HuH-7 (cell line): ENCODE measurements at regions not wholly inside any gene's neighbourhood (a gene's known extent, or its start where the extent isn't known, plus 50 kb on each side); places are given as distances from the start of the nearest gene placed in this dataset.

Source experiments
- DNase-seq: peaks from one replicate; pipeline ENCODE4 v3.0.0; 2011; ENCODE audit warnings: low spot score

DNA sequence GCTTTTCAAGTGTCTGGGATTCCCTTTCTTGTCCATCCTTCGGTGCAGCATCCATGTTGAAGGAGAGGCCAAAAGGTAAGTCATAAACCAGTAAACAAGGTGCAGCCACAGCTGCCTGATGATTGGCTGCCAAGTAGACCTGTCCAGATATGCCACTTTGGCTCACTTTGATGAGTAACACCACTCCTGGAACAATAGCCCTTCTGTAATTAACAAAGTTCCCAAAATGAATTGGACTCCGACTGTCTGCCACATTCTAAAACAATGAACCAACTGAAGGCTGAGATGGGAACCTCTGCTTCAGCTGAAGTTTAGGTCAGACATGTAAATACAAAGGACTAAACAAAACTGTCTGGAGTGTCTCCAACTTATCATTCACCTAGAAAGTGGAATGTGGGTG is 82.2 kb upstream of the LGALSL start:
- DNase-seq, result no peak

DNA sequence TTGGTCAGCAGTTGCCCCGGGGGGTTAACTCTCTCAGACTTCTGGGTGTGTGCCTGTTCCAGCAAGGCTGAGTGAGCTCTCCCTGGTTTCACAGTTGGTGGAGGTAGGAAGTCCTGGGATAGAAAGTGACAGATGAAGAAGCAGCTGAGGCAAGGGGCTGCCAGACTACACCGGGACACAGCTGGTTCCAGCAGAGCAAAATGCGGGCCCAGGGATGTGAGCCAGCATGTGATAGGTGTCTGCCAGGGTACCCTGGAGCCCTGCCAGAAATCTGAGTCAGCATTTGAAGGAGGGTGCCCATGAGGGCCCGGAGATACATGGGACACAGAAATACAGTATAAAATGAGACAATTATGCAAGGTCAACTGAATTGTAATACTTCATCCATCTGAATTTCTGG is 79.3 kb upstream of the LGALSL start:
- no peak for DNase-seq

DNA sequence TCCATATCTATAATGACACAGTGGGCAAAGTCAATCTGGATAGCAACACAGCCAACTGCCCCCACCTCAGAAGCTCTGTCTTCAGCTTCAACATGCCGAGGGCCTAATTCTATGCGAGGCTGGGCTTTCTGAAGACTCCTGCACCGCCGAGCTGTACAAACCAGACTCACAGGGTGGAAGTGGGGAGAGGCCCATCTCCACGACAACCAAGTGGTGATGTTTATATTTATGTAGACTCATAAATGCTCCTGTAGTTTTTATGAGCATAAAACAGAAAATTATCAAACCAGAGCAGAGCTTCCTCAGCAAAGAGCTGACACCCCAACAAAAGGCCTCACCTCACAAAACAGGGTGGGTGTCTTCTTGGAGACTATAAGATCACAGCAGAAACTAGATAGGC is 77.0 kb upstream of the LGALSL start:
- DNase-seq, result no peak

DNA sequence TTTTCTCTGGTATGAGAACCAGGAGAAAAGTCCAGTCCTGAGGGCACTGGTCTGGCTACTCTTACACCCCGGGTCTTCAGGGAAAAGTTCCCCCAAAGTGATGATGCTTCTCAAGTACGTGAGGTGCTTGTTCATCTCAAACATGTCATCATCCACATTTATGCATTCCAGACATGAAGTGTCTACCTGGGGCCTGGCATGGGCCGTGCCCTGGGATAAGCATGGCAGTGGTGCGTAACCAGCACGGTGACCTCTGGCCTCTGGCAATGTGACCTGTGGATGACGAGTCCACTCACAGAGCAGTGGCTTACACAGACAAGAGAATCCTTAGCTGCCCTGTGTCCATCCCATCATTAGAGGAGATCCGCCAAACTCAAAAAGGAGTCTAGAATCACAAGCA is 74.8 kb upstream of the LGALSL start:
- no peak for DNase-seq

DNA sequence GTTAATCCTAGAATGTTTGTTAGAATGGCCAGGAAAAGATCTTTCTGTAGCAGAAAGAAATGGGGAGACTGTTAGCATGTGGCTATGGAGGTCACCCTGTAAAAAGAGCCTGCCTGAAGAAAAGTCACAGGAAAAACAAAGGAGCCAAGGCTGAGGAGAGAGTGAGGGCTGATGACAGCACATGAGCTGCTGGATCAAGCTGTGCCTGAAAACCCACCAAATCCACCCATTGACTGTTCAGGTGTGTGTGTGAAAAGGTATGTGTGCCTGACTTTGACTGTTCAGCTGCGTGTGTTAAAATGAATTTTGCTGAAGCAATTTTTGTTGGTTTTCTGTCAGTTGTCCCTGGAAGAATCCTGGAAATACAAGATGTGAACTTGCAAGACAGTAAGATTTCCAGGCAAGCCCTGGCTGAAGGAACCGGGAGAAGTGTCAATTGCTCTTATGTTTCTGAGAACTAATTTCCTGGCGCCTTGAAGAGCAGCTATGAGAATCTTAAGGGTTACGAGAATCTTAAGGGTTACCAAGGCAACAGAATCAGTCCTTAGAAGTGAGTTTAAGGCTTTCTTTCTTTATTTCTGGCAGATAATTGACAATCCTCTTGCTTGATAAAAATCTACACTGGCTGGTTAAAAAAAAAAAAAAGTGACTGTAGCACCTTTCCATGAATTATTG is 73.0 kb upstream of the LGALSL start:
- DNase-seq, result no peak

DNA sequence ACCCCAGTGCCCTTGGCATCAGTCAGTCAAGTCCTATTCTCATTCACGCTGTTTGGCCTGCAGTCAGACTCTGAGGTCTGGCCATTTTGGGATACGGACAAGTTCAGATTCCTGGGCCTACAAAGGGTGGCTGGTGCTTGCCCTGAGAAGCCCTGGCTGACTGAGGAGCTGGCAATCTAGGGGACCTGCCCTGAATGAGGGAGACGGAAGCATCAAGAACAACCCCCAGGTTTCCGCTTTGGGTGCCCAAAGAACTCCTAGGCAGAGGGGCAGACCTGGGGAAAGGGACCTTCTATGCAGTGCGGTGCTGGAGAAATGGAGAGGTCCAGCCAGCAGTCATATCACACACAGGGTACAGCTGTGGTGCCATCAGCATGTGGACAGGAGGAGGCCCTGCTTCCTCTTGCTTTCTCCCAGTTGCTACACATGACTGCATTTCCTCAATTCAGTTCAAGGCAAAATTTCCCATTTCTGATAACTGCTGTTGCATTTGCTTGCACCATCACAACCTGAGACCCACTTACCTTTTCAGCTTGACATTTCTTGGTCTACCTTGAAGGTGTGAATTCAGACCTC is 70.9 kb upstream of the LGALSL start:
- no peak for DNase-seq

DNA sequence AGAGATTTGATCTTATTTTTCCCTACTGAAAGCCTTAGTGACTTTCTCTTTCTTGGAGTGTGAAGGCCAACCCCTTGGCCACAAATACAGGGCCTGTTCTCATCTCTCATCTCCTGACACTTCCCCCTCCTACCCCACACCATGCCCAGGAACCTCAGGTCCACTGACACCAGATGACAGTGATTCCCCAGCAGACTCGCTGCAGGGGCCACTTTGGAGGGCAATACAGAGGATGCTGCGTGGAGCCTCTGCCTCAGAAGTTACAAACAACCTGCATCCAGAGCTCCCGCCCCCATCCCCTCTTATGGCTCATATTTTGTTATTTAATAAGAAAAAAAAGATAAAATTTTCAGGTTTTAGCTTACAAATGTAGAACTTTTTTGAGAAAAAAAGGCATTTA is 70.1 kb upstream of the LGALSL start:
- DNase-seq, result no peak

DNA sequence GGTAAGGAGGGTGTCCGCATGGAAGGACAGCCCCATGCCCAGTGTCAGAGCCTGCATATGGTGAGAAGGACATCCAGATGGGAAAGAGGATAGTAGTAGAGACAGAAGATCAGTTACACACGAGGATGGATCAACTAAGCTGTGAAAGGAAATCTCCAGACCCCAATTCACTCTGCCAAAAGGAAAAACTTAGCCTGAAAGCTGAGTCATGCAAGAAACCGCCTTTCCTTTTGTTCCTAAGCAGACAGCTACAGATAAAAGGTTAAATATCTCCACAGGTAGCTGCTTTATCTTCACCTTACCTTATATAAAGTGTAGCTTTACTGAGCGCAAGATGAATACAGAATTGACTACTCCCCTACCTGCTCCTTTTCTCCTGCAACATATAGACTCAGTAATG is 67.3 kb upstream of the LGALSL start:
- no peak for DNase-seq

DNA sequence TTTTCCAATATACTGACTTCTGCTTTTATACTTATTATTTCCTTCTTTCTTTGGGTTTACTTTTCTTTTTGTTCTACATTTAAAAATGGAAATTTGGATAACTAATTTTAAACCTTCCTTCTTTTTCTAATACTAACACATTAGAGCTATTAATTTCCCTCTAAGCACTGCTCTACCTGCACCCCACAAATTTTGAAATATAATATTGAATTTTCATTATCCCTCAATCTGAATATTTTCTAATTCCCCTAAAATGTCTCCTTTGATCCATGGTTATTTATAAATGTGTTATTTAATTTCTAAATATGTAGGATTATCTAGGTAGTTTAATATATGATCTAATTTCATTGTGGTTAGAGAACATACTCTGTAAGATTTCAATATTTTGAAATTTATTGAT is 63.4 kb upstream of the LGALSL start:
- no peak for DNase-seq

DNA sequence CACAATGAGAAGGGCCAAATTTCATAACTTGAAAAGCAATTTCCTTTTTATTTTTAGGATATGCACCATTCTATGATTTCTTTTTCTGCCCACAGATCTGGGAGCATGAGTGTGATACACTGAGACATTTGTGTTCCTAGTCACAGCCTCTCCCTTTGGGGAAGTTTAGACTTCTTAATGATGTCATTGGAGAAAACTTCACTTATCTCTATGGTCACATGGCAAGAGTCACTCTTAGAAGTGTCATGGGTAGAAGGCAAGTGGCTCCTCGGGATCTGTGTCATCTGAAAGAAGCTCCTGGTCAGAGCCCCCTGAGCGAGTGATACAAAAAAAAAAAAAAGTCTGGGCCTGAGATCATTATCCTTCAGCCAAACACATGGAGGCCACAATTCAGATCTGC is 62.5 kb upstream of the LGALSL start:
- no peak for DNase-seq

DNA sequence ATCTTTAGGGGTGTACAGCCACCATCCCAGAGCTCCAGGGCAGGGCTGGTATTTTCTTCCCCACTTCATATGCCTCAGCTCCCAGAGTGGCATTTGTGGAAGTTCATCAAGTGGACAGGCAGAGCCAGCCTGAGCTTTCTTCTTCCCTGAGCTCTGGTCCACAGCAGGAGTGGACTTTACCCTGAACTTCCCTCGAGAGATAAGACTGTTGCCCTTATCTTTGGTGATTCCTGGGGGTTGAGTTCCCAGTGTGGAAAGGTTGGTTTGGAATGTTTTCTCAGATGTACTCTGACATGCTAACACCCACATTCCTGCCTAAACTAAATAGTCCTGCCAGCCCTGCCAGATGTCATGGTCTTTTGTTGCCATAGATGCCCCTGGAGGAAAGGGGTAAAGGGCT is 62.0 kb upstream of the LGALSL start:
- no peak for DNase-seq

DNA sequence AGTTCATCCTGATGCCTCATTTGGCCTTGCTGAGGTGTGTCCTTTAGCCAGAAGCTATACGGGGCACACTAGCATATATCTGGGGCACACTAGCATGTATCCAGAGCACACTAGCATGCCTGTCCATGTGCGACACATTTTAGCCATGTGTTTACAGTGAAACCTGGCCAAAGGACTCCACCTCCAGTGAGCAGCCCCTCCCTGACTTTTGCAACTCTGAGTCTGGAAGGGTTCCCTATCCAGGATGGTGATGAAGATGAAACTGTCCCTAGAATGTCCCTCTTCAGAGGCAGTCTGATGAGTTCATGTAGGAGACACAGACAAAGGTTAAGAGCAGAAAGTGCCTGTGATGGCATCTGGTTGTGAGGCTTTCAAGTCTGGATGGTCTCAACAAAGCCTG is 61.4 kb upstream of the LGALSL start:
- no peak for DNase-seq

DNA sequence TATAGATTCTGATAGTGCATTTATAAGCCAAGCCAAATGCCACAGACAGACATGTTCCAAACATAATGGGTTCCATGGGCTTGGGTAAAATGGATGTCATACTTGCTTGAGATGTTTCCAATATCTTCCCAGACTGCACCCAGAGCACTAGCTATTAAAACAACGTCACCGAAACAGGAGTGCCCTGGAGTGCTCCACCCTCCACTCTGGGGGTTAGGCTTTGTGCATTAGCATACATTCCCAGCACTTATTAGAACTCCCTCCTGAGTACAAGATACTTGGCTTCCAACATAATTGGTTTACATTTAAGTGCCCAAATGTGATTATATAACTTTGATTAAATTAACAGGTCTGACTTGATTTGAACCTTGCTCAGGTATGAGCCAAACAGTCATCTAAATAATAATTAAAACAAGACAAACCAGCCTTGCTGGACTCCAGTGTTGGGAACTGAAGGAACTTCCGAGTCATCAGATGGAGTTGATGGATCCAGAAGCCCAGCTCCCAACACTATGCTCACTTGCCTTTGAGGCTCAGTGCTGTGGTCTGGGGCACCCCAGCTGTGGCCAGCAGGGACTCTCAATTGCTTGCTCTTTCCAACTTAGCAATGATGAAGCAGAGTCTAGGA is 60.5 kb upstream of the LGALSL start:
- no peak for DNase-seq

DNA sequence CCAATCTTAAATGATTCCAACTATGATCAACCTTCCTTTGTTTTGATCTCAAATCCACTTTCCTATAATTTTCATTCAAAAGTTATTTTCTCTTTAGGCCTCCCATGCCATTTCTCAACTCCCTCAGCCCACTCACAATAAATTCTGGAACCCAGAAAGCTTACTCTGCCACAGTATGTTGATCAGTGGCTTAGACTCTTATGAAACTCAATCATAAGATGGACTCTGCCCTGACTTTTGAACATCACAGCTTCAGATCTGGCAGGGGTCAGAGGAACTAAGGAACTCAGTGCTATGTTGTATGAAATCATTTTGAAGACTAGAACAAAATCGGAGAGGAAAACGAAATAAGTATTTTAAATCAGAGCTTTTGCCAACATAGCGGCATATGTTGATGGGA is 59.8 kb upstream of the LGALSL start:
- no peak for DNase-seq

DNA sequence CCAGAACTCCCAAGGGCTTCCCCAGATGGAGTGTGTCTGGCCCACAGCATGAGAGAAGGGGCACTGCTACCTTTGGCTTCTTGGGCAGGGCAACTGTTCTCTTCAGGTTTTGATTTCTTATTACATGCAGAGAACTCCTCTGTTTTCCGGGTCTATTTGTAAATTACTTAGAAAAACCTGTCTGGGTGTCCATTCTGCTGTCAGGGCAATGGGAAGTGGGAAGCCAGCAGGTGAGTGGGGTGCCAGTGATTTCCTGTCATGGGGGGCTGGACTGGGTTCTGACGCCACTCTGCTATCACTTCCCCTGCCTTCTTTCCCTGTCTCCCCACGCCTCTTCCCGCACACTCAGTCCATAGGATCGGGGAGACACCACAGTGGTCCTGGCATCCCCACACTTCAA is 58.0 kb upstream of the LGALSL start:
- no peak for DNase-seq

DNA sequence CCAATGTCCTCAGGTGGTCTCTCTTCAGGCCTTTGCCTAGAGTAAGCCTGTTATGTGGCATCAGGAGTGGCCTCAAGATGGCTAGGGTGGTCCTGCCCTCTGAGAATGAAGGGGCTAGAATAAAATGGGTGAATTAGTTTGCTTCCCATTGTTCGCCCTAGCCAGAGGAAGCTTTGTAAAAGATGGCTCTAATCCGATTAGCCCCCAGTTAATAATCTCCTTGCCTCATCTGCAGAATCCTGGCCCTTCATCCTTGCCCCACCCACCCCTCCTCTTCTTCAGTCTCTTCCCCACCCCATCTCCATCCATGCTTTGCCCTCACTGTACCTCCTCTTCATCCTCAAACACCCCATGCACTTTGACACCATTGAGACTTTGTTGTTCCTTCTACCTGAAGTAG is 57.4 kb upstream of the LGALSL start:
- DNase-seq, result no peak

DNA sequence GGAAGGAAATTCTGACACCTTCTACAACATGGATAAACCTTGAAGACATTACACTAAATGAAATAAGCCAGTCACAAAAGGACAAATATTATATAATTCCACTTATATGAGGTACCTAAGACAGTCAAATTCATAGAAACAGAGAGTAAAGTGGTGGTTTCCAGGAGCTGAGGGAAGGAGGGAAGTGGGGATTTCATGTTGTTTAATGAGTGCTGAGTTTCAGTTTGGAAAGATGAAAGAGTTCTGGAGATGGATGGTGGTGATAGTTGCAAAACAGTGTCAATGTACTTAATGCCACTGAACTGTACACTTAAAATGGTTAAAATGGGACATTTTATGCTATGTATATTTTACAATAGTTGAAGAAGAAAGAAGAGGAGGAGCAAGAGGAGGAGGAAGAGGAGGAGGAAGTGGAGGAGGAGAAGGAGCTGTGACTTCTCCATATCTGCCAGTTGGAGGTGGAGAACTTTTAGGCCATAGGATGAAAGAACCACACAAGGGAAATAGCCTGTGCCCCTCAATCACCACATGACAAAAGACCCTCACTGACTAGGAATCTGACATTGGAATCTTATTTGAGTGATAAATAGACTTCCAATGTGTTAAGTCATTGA is 55.3 kb upstream of the LGALSL start:
- no peak for DNase-seq

DNA sequence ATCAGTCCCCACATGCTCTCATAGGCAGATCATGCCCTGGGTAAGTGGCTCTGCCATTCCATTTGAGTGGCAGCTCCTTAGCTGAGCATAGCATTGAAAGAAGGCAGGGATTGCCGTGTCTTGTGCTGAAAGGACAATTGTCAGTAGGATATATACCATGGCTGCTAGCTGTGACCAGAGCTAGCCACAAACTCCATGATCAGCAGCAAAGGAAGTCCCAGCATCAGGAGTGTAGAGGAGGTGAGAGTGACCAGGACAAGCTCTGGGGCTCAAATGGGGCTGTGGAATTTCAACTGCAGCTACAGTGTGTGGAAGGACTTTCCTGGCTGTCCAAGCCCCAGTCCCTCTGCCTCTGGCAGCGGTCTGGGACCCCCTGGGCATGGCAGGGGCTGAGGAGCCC is 54.4 kb upstream of the LGALSL start:
- DNase-seq, result no peak

DNA sequence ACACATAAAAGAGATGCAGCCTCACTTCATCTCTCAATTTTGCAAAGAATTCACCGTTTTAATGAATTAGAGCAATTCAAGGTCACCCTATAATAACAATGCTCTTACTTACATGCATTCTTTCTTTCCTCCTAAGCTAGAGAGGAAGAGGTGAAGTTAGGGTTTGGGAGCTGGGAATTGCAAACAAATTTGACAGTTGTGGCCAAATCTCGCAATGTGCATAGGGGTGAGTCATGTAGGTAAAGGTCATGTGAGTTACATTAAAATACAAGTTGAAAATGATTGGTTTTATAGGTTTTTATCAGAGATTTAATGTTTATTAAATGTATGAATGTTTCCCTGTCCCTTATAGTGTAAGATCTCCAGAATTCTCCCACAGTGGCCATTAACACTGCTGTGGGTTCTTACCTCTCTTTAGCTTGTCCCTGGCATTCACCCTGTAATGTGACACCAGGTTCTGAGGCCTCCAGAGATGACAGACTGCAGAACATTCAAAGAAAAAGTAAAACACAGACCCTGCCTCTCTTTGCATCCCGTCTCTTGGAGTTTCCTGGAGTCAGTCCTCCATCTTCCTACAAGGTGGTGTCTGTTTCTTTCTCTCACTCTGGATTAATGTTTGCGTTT is 53.7 kb upstream of the LGALSL start:
- no peak for DNase-seq

DNA sequence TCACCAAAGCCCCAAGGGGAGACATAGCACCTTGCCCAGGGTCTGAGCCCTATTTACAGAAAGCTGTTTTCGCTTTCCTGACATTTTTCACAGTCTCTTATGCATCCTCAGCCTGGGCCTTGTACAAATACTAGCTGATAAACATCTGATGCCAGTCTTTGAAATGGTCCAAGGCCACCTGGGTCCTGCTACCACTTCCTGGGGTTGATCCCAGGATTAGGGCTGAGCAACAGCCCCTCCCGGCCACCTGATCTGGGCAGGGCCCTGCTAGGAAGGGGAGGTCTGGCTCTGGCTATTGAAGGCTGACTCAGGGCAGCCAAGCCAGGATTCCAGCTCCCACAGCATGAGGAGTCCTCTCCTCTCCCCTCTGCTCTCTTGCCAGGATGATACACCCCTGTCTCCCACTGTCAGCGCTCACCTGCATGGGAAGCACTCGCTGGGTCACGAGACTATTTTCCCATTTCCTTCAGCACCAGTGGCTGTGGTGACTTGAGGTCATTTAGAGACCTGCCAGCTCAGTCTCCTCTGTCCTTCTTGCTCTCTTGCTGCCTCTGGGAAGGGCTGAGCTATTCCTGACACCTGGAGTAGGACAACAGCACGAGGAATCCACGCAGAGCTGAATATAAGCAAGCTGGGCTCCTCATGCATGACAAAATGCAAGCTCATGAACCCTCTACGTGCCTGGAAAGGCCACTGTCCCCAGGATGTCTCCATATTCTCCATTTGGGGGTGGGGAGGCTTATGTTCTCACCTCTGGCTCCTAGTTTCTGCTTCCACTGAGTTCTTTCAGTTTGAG is 53.0 kb upstream of the LGALSL start:
- no peak for DNase-seq

DNA sequence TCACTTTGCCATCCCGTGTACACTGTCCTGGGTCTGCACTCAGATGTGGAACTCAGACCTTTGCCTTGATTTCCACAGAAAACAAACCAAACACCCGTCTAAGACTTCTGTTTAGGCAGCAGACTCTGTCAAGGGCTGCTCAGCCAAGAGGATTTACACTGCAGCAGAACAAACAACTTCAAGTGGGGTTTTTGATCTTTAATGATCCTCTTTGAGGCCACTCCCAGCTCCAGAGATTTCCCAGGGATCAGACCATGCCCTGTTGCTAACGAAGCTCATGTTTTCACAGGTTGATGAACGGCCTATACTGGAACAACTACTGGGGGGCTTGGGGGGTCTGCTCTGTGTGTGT is 52.5 kb upstream of the LGALSL start:
- DNase-seq, result no peak

DNA sequence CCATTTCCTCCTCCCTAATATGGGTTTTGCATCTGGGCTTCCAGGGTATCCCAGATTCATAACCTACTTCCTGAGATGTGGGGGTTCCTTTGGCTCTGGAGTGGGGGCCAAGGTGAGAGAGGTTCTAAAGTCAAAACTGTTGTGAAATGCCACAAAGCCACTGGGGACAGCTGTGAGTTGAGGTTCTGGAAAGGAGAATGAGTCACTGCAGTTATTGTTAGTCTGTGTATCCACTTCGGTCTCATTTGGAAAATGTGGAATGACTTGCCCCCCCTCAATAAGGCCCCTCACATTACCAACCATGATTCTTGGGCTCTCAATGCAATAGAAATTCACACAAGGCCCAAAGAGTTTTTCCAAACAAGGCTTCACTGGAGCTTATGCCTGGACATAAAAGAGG is 51.1 kb upstream of the LGALSL start:
- DNase-seq, result no peak
